Memory B cell (primary cell): ENCODE measurements at regions not wholly inside any gene's neighbourhood (a gene's known extent, or its start where the extent isn't known, plus 50 kb on each side); places are given as distances from the start of the nearest gene placed in this dataset.

Experiments used
- ATAC-seq: fragments of 150-1000 bp; cut with Tn5 transposase; 2 replicates; pipeline ENCODE4 v1.10.0; 2021; ENCODE audit warnings: low read depth, mild to moderate bottlenecking, moderate library complexity
- DNase-seq, 2 donors: peaks; one replicate each; pipeline ENCODE4 v3.0.0; 2022; ENCODE audit warnings: low spot score in 2 of 2
- H3K27ac Mint-ChIP-seq: one replicate; pipeline ENCODE4 v1.8.0; 2022; ENCODE audit warnings: mild to moderate bottlenecking, moderate library complexity, mixed read lengths
- H3K27me3 Mint-ChIP-seq: one replicate; pipeline ENCODE4 v1.8.0; 2022; ENCODE audit warnings: mixed read lengths
- H3K36me3 Mint-ChIP-seq: one replicate; pipeline ENCODE4 v1.8.0; 2022; ENCODE audit warnings: mild to moderate bottlenecking, mixed read lengths
- H3K4me1 Mint-ChIP-seq: one replicate; pipeline ENCODE4 v1.8.0; 2022; ENCODE audit warnings: mixed read lengths
- H3K4me3 Mint-ChIP-seq: one replicate; pipeline ENCODE4 v1.8.0; 2022; ENCODE audit warnings: mild to moderate bottlenecking, moderate library complexity, mixed read lengths
- H3K9me3 Mint-ChIP-seq: one replicate; pipeline ENCODE4 v1.8.0; 2022; ENCODE audit warnings: mixed read lengths

DNA sequence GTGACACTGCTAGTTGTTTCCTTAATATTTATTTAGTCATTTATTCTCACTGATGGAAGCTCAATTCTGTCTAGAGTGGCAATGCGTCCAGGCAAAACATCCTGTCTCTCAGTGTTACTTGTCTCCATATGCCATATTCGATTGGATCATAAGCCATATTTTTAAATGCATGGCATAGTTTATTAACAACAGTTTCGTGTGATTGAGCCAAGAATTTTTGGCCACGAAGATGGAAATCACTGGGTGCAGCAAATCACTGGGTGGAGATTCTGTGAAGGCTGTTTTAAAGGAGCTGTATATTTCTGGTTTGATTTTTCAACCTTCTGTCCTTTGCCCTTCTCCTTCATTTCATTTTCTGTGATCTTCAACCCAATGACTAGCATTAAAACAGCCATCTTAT, 205.2 kb downstream of the JRKL start:
- peaks cover 2% of the 10 kb centered on the region for H3K9me3 Mint-ChIP-seq
- ATAC-seq (no peak), DNase-seq (no peak)
- no peaks in the 10 kb centered on the region for H3K4me1 Mint-ChIP-seq
- H3K27ac Mint-ChIP-seq: no peak overlapping the region
- H3K4me3 Mint-ChIP-seq: no peak overlapping the region
- H3K27me3 Mint-ChIP-seq: peaks cover 1% of the 10 kb centered on the region
- H3K36me3 Mint-ChIP-seq: no peaks in the 10 kb centered on the region

DNA sequence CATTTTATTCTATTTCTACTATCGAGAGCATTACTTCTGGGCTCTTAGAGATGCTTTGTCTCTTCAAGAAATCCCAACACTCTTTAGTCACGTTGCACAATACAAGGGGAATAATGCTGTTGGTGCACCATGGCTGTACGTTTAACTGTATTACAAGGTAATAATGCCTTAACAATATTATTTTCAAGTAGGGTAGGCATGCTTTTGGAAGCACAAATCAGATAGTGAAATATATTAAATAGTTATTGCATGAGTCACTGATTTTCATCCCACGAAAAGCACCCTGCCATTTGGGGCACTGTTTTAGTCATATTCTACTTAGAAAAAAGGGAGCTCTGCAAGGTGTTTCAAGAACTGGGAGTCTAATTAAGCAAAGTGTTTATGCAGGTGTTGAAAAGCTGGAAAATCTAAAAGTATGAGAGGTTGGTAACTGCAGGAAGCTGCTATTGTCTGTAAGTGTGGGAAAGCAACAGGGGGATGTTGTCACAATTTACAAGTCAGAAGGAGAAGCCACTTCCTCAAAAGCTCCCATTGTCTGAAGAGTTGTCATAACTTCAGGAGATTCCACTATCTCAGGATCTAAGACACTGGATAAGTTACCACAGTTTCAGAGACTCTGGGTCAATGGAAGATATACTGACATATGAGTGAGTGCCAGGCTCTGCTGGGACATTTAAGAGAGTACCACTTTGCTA, 218.2 kb downstream of the JRKL start:
- Mint-ChIP-seq H3K27me3 (no peaks in the 10 kb centered on the region), H3K4me1 (no peaks in the 10 kb centered on the region), H3K4me3 (no peak overlapping the region), H3K27ac (no peak overlapping the region), H3K9me3 (peaks cover 5% of the 10 kb centered on the region), H3K36me3 (no peaks in the 10 kb centered on the region)
- DNase-seq (no peak), ATAC-seq (no peak)

DNA sequence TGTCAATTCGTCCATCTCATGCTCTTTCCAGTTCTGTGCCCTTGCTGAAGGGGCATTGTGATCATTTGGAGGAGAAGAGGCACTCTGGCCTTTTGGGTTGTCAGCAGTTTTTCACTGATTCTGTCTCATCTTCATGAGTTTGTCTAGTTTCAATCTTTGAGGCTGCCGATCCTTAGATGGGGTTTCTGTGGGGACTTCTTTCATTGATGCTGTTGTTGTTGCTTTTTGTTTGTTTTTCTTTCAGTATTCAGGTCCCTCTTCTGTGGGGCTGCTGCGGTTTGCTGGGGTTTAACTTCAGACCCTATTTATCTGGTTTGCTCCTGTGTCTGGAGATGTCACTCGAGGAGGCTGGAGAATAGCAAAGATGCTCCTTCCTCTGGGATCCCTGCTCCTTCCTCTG, 224.3 kb downstream of the JRKL start:
- peaks cover 5% of the 10 kb centered on the region for H3K9me3 Mint-ChIP-seq
- no peak overlapping the region for H3K27ac Mint-ChIP-seq
- no peaks in the 10 kb centered on the region for H3K4me1 Mint-ChIP-seq
- ATAC-seq (no peak), DNase-seq (no peak)
- H3K27me3 Mint-ChIP-seq: no peaks in the 10 kb centered on the region
- no peak overlapping the region for H3K4me3 Mint-ChIP-seq
- H3K36me3 Mint-ChIP-seq: no peaks in the 10 kb centered on the region

DNA sequence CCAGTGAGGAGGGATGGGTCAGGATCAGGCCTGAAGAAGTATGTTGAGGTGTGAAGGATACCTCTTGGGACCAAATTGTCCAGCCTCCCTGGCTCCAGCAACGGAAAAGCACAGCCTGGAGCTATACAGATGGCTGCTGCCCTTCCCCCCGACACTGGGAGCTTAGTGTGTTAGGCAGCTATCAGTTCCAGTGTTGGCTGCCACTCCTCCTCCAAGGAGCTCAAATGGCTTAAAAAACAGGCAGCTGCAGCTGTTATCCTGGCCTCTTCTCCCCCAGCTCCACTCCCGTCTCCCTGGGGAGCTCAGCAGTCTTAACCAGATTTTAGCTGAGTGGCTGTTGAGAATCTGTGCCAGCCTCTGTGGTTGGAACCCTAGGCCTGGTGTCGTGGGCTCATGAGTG, 225.0 kb downstream of the JRKL start:
- H3K9me3 Mint-ChIP-seq: peaks cover 5% of the 10 kb centered on the region
- H3K36me3 Mint-ChIP-seq: no peaks in the 10 kb centered on the region
- H3K4me3 Mint-ChIP-seq: no peak overlapping the region
- H3K27me3 Mint-ChIP-seq: no peaks in the 10 kb centered on the region
- no peaks in the 10 kb centered on the region for H3K4me1 Mint-ChIP-seq
- no peak overlapping the region for H3K27ac Mint-ChIP-seq
- no peak for ATAC-seq
- DNase-seq: no peak

DNA sequence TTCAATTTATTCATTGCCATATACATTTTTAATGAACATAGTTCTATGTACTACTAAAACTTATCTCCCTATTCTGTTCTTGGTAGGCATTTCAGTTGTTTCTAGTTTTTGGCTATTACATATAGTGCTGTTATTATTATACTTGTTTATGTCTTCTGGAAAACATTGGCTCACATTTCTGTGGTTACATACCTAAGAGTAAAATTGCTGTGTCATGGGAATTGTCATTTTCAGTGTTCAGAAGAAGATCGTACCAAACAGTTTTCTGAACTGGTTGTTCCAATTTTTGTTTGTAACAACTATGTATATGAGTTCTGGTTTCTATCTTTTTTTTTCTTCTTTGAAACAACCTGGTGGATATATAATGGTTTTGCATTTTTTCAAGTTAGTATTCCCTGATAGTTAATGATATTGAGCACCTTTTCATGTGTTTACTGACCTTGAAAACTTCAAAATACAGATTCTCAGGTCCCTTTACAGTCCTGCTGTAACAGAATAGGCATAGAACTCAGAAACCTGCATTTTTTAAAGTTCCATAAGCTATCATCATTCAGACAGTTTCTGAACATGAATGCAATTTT, 230.7 kb downstream of the JRKL start:
- DNase-seq (no peak), ATAC-seq (no peak)
- Mint-ChIP-seq H3K27me3 (no peaks in the 10 kb centered on the region), H3K27ac (no peak overlapping the region), H3K9me3 (no peaks in the 10 kb centered on the region), H3K4me1 (no peaks in the 10 kb centered on the region), H3K36me3 (no peaks in the 10 kb centered on the region), H3K4me3 (no peak overlapping the region)

DNA sequence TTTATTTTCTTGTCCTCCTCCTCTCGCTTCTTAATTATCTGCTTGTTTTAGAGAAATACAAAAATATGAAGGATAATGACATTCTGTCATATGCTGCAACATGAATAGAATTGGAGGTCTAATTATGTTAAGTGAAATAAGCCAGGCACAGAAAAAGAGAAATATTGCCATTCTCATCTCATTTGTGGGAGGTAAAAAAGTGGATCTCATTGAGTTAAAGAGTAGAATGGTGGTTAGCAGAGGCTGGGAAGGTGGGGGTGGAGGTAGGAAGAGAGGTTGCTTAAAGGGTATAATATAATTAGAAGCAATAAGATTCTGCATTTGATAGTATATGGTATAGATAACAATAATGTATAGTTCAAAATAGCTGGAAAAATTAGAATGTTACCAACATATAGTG, 231.3 kb downstream of the JRKL start:
- no peak overlapping the region for H3K27ac Mint-ChIP-seq
- H3K27me3 Mint-ChIP-seq: no peaks in the 10 kb centered on the region
- no peak overlapping the region for H3K4me3 Mint-ChIP-seq
- DNase-seq (no peak), ATAC-seq (no peak)
- H3K36me3 Mint-ChIP-seq: no peaks in the 10 kb centered on the region
- H3K4me1 Mint-ChIP-seq: no peaks in the 10 kb centered on the region
- peaks cover 2% of the 10 kb centered on the region for H3K9me3 Mint-ChIP-seq

DNA sequence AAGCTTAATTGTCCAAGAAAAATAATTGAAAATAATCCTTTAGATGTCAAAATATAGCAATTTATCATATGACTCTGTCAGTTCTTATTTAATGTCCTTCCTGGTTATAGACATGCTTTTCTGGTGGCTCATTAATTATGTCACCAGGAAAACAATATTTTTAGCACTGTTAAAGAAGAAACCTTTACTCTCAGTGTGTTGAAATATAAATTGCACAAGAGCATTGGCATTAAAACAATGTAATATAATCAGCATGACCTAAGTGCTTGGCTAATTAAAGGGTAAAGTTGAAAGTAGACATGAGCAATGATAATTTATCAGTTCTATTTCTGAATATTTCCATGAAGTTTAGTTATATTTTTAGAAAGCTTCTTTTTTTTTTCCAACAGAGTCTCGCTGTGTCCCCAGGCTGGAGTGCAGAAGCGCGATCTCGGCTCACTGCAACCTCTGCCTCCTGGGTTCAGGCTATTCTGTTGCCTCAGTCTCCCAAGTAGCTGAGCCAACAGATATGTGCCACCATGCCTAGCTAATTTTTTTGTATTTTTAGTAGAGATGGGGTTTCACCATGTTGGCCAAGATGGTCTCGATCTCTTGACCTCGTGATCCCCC, 232.3 kb downstream of the JRKL start:
- peaks cover 3% of the 10 kb centered on the region for H3K9me3 Mint-ChIP-seq
- H3K36me3 Mint-ChIP-seq: no peaks in the 10 kb centered on the region
- no peaks in the 10 kb centered on the region for H3K27me3 Mint-ChIP-seq
- H3K4me1 Mint-ChIP-seq: no peaks in the 10 kb centered on the region
- H3K27ac Mint-ChIP-seq: no peak overlapping the region
- no peak for DNase-seq
- no peak for ATAC-seq
- H3K4me3 Mint-ChIP-seq: no peak overlapping the region

DNA sequence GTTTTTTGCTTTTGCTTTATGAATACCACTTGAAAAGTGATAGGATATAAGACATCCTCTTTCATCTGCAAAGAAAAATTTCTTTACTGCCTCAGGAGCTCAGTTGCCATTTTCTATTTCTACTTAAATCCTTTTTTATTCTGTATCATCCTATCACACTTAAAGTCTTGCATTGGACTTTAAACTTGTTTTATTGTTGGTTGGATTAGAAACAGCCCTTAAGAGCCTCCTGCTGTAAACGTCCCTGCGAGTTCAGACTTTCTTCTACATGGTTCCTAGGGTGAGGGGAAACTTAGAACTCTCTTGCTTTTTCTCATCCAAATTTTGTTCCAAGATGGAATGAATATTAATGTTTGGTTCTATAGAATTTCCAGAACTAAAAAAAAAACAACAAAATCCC, 234.3 kb downstream of the JRKL start:
- H3K4me3 Mint-ChIP-seq: no peak overlapping the region
- DNase-seq (no peak), ATAC-seq (no peak)
- H3K9me3 Mint-ChIP-seq: peaks cover 3% of the 10 kb centered on the region
- H3K27me3 Mint-ChIP-seq: no peaks in the 10 kb centered on the region
- no peaks in the 10 kb centered on the region for H3K4me1 Mint-ChIP-seq
- no peaks in the 10 kb centered on the region for H3K36me3 Mint-ChIP-seq
- H3K27ac Mint-ChIP-seq: no peak overlapping the region

DNA sequence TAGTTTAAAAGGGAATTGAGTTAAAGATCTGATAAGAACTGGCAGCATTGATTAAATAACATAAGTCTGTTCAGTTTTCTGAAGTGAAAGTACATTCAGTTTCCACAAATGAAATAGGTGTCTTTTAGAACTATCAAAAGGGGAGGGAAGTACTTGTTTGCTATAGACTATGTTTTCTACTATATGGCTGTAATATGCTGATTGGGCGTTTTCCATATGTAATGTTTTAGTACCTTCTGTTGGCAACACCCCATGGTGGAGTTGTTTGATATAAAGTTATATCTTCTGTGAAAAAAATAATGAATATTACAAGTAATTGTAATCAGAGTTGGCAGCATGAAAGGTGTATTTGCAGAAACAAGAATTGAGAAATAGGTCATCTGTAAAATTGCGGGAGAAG, 237.6 kb downstream of the JRKL start:
- Mint-ChIP-seq H3K4me3 (no peak overlapping the region), H3K9me3 (peaks cover 5% of the 10 kb centered on the region), H3K4me1 (no peaks in the 10 kb centered on the region), H3K27ac (no peak overlapping the region), H3K27me3 (no peaks in the 10 kb centered on the region), H3K36me3 (no peaks in the 10 kb centered on the region)
- DNase-seq: no peak
- ATAC-seq: no peak

DNA sequence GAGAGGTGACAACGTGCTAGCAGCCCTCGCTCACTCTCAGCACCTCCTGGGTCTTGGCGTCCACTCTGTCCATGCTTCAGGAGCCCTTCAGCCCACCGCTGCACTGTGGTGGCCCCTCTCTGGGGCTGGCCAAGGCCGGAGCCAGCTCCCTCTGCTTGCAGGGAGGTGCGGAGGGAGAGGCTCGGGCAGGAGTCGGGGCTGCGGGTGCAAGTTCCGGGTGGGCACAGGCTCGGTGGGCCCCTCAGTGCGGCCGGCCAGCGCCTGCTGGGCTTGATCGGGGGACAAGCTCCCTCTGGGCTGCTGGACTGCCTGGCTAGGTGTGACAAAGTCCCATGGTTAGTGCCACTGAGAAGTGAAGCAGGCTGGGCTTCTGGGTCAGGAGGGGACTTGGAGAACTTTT, 245.8 kb downstream of the JRKL start:
- Mint-ChIP-seq H3K4me1 (no peaks in the 10 kb centered on the region), H3K4me3 (no peak overlapping the region), H3K9me3 (peaks cover 2% of the 10 kb centered on the region), H3K27ac (no peak overlapping the region), H3K27me3 (no peaks in the 10 kb centered on the region), H3K36me3 (no peaks in the 10 kb centered on the region)
- no peak for ATAC-seq
- no peak for DNase-seq

DNA sequence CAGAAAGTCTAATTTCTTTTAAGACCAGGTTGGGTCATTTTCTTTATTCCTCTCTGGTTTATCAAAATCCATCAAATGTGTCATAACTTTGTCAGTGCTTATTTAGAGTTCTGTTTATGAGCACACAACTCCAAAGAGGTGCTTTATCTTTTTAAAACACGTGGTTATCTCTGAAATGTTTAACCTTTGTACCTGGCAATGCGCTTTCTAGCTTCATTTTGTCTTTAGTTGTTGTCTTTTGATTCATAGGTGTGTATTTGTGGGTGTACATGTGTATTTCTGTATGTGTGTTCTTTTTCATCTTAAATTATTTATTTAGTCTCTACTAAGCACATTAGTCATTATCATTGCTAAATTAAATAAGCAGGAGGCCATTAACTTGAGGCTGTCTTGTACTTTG, 251.4 kb downstream of the JRKL start:
- DNase-seq (no peak), ATAC-seq (no peak)
- no peaks in the 10 kb centered on the region for H3K36me3 Mint-ChIP-seq
- H3K27me3 Mint-ChIP-seq: no peaks in the 10 kb centered on the region
- H3K9me3 Mint-ChIP-seq: peaks cover 3% of the 10 kb centered on the region
- H3K4me3 Mint-ChIP-seq: no peak overlapping the region
- no peaks in the 10 kb centered on the region for H3K4me1 Mint-ChIP-seq
- H3K27ac Mint-ChIP-seq: no peak overlapping the region

DNA sequence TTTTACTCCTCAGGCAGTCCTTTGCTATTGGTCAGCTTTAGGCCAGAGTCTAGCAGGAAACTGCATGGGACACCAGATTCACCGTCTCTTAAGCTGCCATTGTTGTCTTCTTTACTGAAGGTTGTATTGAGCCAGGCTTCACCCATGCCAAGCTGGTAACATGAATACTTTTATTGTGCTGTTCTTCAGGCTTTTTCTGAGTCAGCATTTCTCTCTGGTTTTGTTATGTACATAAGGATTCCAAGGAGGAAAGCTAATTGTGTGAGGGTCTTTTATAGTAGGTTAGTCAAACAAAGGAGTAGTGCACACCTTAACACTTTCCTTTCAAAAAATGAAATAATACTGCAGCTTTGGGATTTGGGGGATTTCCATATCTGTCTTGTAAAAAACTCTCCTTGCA, 252.8 kb downstream of the JRKL start:
- Mint-ChIP-seq H3K27me3 (no peaks in the 10 kb centered on the region), H3K4me1 (no peaks in the 10 kb centered on the region), H3K4me3 (no peak overlapping the region), H3K9me3 (peaks cover 3% of the 10 kb centered on the region), H3K27ac (no peak overlapping the region), H3K36me3 (no peaks in the 10 kb centered on the region)
- no peak for DNase-seq
- ATAC-seq: no peak

DNA sequence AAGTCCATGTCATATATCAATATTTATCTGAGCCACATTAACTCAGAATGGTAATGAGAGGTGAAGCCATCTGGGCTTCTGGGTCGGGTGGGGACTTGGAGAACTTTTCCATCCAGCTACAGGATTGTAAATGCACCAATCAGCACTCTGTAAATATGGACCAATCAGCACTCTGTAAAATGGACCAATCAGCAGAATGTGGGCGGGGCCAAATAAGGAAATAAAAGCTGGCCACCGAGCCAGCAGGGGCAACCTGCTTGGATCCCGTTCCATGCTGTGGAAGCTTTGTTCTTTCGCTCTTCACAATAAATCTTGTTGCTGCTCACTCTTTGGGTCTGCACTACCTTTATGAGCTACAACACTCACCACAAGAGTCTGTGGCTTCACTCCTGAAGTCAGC, 253.4 kb downstream of the JRKL start:
- Mint-ChIP-seq H3K27me3 (no peaks in the 10 kb centered on the region), H3K27ac (no peak overlapping the region), H3K4me1 (no peaks in the 10 kb centered on the region), H3K4me3 (no peak overlapping the region), H3K9me3 (peaks cover 3% of the 10 kb centered on the region), H3K36me3 (no peaks in the 10 kb centered on the region)
- no peak for ATAC-seq
- DNase-seq: no peak

DNA sequence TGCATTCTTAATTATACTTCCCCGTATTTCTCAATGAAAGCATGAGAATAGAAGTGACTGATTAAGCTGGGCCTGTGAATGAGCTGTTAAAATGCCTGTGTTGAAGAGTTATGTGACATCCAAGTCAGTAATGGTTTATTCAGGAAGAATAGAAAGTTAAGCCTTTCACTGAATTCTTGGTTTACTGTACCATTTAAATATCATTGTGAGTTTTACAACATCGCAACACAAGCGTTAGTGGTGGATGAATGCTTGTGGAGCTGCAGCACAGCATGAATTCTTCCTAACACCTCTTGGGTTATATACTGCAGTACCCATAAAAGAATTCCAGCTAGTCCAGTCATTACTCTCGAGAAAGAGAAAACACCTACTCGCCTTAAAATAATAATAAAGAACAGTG, 257.8 kb downstream of the JRKL start:
- no peaks in the 10 kb centered on the region for H3K27me3 Mint-ChIP-seq
- H3K27ac Mint-ChIP-seq: no peak overlapping the region
- H3K9me3 Mint-ChIP-seq: no peaks in the 10 kb centered on the region
- no peak overlapping the region for H3K4me3 Mint-ChIP-seq
- no peak for ATAC-seq
- no peak for DNase-seq
- no peaks in the 10 kb centered on the region for H3K4me1 Mint-ChIP-seq
- no peaks in the 10 kb centered on the region for H3K36me3 Mint-ChIP-seq

DNA sequence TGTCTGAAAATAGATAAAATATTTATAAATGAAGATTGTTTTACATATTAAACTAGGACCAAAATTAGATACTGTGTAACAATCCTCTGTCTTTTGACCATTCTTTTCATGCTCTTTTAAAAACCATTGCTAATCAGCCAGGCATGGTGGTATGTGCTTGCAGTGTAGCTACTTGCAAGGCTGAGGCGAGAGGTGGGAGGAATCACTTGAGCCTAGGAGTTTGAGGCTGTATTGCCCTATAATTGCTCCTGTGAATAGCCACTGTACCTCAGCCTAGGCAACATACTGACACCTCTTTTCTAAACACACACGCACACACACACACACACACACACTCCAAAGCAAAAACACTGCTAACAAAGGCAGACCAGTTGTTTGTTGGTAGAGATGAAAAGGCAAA, 259.2 kb downstream of the JRKL start:
- H3K4me1 Mint-ChIP-seq: no peaks in the 10 kb centered on the region
- ATAC-seq (no peak), DNase-seq (no peak)
- no peaks in the 10 kb centered on the region for H3K36me3 Mint-ChIP-seq
- no peaks in the 10 kb centered on the region for H3K27me3 Mint-ChIP-seq
- H3K27ac Mint-ChIP-seq: no peak overlapping the region
- H3K9me3 Mint-ChIP-seq: peaks cover 1% of the 10 kb centered on the region
- H3K4me3 Mint-ChIP-seq: no peak overlapping the region
